Endometrium (tissue), 2 donors: ENCODE measurements at regions not wholly inside any gene's neighbourhood (a gene's known extent, or its start where the extent isn't known, plus 50 kb on each side); places are given as distances from the start of the nearest gene placed in this dataset.

Experiments used
- FAIRE-seq: peaks from 2 replicates; lab custom pipeline; 2012; peaks lifted over from hg19 to GRCh38; lab: Jason Lieb, UNC
- donor health status: control.
- donor health status: control.

DNA sequence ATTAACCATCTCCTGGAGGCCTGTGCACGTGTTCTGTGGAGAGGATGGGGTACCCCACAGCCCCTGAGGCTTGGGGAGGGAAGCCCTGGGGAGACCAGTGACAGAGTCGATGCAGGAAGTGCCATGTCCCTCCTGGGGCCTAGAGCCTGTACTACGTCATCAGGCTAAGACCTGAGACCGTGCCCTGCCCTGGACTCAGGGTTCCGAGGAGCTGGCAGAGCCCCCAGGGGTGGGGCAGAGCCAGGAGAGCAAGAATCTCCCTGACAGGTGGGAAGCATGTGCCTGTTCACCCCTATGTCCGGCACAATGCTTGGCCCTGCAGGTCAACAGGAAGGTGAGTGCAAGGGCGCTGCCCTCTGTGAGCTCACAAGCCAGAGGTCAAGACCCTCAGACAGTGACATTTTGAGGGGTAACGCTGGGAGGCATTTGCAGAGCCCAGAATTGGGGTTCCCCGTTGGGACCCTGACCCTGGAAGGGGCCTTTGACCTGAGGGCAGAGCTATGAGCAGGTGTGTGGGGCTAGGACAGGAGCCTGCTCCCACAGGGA is 781.6 kb downstream of the BRD1 start:
- FAIRE-seq, result no peak

DNA sequence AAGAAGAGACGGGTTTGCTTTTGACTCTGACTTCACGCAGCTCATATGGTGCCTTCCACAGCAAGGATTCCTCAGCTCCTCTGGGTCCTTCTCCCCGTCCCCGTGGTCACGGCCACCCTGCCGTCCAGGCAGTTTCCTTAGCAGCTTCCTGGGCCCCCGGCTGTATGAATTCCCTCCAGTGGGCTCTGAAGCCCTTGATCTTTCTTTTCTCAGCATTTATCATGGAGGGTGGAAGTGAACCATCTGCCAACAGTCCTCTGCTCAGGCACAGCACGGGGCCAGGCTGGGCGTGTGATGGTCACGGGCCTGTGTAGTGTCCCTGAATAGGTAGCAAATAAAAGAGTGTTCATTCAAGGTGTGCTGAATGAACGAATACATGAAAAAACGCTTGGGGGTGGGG is 782.4 kb downstream of the BRD1 start:
- no peak for FAIRE-seq

DNA sequence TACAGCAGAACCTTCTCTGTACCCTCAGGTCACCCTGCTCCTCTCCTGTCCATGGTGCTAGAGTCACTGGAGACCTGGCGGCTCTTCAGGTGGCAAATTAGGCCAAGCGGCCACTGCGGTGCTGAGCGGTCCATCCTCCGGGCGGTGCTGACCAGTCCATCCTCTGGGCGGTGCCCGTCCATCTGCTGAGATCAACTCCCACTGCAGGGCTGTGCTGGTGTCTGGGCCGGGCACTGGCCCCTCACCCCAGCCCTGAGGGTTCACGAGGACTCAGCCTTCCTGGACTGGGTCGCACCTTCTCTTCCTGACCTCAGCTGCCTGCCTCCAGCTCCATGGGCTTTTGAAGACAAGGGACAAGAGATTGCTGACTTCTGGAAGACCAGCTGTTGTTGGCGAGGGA is 782.9 kb downstream of the BRD1 start:
- no peak for FAIRE-seq

DNA sequence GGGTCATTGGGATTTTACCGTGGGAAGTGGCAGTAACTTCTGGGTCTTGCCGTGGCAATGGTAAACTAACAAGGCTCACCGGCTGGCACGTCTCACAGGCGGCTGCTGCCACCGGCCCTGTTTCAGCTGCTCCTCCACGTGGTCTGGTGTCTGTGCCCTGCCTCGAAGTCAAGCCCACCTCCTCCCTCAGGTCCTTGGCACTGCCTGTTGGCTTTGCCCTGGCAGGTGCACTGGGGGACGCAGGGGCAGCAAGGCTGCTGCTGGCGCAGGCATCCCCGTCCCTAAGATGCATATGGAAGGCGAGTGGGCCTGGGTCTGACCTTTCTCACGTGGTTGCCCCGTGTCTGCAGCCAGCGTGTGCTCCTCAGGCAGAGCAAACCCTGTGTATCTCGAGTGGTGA is 783.6 kb downstream of the BRD1 start:
- FAIRE-seq, result no peak

DNA sequence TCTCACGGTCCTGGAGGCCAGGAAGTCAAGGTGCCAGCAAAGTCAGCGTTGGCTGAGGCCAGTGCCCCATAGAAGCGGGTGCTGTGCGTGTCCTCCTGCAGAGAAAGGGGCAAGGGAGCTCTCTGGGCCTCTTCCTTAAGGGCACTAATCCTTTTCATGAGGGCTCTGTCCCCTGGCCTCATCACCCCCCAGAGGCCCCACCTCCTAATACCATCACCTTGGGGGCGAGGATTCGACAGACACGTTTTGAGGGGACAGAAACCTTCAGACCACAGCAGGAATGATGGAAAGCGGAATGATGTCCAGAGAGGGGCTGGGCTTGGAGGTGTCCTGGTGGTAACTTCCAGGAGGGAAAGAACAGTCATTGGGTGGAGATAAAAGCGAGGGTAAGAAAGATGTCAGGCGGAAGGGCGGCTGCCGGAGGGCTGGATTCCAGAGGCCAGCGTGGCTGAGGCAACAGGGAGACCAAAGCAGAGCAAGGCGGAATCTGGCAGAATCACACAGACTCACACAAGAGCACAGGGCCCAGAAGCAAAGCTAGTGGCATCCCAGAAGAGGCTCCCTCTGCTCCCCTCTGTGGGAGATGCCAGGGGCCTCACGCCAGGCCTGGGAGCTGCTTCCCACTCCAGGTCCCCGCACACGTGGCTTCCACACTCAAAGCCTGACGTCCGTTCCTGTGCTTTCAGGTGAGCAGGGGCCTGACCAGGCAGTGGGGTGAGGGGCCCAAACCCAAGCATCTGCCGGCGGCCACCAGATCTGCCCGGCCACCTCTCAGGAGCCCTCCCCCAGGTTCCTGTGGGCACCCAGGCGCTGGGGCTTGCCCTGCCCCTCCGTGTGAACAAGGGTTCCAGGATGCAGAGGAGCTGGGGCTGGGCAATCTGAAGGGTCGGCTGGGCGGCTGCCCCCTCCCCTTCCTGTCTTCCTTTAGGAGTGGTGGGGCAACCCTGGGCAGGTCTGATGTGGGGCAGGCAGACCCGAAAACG is 784.5 kb downstream of the BRD1 start:
- no peak for FAIRE-seq

DNA sequence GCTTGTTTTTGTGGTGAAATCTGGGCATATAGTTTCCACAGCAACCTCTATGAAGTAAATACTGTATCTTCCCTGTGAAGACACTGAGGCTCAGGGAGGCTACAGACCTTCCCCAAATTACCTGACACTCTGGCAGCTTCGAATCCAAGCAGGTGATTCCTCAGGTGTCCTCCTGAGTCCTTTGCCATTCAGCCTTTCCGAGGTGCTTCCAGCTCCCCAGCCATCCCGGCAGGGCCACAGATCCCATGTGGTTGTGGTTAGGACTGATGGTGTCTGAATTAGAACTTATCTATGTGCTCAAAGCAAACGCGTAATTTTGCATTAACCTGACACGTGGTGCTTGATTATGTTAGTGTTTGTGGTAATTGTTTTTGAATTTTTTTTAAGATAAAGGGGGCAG is 785.6 kb downstream of the BRD1 start:
- no peak for FAIRE-seq

DNA sequence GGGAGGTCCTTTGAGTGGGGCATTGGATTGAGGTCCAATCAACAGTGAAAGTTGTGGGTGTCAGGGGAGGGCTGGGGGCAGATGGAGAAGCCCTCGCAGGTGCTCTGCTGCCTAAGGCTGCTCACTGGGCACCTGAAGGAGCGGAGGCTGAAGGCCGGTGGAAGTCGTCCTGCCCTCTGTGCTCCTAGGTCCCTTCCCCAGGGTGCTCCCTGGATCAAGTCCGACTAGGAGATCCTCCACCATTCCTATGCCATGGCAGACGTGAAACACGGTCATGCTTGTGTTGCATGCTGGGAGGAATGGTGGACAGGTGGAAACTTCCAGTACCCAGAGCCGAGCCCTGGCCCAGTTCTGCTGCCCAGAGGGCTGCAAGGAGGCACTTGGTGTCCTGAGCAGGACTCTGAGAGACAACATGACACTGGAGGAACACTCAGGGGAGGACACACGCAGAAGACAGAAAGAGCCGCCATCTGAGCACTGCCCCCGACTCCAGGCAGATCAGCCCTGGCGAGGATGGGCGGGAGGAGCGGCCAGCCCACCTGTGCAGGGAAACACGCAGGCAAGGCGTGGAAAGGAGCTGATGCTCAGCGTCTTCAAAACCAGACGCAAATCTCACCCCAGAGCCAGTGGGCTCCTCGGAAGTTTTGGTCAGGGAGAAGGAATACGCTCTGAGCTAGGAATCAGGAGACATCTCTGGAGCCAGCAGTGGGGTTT is 786.8 kb downstream of the BRD1 start:
- no peak for FAIRE-seq

DNA sequence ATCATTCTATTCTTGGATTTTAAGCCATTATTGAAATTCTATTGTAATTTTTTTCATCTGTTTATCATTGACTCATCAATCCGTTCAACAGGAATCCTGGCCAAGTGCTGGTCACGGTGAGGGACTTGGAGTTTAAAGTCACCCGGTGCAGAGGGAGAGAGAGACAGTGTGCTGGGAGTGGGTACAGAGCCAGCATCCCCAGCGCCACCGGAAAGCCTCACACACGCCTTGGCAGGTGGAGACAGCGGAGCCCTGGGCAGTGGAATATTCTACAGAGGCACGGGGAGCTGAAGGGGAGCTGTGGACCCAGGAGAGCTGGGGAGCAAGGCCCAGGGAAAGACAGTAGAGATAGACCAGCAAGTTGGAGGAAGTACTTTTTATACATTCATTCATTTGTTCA is 787.6 kb downstream of the BRD1 start:
- FAIRE-seq, result no peak

DNA sequence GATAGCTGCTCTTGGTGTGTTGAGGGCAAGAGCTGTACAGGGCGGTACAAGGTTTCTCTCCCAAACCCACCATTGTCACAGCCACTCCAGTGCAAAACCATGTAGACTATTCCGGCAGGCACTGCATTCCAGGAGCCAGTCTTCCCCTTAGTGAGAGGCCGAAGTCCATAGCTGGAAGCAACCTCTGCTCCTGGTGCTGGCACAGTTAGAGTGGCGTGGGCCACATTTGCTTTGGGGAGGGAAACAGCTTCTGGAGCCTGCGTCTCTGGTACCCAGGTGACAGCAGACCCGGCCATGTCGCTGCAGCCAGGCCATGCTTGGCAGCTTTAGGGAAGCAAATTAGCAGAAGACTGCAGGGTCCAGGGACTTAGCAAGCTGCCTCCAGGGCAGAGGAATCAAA is 788.0 kb downstream of the BRD1 start:
- no peak for FAIRE-seq

DNA sequence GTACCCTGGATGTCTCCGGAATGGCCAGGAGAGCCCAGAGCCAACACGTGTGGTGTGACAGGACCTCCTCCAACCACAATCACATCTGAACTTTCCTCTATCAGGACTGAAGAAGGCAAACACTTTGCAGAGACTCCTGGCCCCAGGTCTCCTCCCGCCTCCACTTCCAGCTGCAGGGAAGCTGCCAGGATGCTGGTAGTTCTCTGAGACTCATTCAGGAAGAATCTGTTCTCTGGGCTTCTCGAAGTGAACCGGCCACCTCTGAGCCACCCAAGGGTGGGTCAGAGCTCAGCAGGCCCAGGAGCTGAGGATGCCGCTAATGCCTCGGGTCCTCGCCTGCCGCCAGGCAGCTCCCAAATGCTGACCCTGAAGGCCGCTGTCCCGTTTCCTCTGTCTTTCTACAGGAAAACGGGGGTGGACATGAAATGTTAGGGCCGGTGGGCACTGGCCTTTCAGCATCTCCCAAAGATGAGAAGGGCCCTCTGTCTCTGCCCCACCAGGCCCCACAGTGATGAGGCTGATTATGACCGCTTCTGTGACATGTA is 789.9 kb downstream of the BRD1 start:
- no peak for FAIRE-seq

DNA sequence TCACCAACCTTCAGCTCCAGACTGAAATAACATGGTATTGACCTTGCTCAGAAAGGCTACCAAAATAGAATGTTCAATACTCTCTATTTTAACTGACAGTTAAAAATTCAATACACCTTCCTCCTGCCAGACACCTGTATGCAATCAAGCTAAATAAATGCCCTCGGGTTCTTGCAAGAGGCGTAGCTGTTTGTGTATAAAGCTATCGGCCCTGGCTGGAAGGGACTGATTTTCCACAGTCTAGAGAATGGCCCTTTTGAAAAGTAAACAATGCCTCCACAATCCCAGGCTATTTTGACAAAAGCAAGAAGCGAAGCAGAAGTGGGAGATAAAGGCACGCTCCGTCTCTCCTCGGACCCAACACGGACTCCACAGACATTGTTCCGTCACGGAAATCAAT is 791.2 kb downstream of the BRD1 start:
- no peak for FAIRE-seq

DNA sequence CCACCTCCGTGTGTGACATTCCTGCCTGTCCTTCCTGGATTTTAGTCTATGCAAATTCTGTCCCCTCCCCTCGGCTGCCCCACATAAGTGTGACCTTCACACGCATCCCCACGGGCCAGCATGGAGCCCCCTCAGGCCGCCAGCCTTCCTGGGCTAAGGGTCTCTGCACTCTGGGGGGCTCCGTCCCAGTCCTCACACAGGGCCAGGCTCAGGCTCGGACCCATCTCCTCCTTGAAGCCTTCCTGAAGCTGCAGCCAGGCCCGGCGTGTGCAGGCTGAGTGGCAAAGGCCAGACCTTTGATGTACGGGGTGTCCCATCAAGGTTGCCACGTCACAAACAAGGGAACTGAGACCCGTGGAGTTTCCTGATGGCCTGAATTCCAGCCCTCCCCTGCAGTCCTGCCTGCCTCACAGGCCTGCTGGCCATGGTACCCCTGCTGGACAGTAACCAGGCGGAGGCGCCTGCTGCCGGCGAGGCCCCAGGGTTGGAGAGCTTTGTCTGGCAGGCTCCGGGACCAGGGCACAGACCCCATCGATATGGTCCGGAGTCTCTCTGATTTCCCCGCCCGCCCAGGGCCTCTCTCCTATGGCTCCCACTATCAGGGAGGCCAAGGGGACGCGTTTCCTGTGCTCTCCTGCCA is 791.7 kb downstream of the BRD1 start:
- no peak for FAIRE-seq

DNA sequence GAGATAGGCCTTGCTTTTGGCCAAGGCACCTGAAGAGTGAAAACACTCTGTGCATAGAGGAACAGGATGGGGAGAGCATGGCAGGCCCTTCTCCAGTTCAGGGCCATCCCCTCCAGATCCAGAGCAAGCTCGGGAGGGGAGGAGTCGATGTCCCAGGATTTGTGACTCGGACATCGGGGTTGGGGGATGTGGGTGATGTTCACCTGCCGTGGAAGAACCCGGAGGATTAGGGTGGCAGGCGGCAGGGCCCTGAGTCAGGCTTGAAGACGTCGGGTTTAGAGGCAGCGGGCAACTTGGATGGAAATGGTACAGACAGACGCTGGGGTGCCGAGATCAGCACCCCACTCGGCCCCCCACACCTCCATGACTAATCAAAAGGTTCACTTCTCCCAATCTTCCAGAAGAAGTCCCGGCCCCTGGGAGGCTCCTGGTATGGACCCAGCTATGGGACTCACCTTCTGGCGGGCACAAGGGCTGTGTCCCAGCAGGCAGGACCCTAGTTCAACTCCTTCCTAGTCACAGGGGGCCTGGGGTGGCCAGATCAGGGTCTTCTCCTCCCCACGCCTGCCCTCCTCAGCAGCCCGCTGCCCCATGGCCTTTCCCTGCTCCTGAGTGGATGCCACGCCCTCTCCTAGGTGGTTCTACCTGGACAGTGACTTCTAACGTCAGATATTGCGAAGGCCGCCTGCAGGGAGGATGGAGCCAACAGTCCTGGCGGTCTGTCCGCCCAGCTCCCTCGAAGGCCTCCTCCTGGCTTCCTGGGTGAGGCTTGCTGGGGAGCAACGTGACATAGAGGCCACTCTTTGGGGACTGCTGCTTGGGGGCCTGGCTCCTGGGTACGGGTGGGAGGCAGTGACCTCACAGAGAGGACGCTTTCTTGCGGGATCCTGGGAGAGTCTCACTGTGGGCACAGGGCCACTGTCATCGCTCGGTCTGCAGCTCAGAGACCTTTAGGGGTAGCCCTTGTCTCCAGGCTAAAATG is 792.5 kb downstream of the BRD1 start:
- FAIRE-seq, result no peak

DNA sequence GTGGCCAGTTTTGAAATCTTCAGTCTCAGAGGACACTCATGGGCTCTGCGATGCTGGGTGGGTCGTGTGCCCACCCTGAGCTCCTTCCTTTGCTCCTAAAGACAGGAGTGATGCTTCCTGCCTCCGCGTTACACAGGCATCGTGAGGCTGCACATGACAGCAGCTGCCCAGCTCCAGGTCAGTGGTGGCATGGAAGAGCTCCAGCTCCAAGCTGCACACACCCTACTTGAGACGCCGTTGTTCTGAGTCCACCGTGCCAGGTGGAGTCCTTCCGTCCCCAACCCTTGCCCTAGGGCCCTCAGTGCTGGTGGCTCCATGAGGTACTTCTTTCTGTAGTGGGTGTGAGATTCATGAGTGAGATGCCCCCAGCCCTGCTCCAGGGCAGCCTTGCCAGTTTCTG is 794.1 kb downstream of the BRD1 start:
- FAIRE-seq, result no peak

DNA sequence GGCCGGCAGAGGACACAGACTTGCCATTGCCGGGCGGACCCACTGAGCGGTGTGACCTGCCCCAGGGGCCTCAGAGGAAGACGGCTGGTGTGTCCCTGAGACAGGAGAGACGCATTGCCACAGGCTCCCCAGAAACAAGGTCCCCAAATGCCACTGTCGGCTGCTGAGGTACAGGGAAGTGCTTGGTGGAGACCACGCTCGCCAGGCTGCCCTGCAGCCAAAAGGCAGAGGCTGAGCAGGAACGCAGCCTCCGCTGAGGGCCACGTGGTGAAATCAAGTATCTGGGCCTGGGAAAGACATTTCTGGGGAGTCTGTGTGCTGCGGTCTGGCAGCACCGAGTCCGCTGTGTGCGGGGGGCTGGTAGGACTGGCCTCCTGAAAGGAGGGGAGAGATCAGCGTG is 794.9 kb downstream of the BRD1 start:
- FAIRE-seq, result no peak

DNA sequence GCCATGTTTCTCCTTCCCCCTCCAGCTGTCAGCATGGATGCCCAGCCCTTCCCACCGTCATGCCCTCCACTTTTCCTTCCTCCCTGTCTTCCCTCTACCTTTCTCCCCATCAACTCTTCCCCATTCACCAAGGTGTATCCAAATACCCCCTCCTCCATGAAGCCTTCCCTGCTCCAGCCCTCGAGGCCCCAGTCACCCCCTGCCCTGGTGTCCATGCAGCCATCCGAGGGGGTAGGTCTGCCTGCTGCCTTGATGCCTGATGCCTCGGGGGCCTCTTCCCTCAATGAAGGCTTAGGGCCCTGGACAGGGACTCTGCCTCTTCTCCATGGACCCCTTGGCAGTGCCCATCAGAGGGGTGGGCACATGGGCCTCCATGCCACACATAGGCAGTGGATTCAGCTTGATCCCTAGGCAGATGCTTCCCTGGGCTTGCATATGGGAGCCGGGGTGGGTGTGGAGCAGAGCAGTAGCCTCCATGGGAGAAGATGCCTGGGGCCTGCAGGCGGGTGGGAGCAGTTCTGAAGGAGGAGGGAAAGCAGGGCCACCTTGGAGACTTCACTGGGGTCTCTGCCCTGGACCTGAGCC is 795.8 kb downstream of the BRD1 start:
- FAIRE-seq, result no peak

DNA sequence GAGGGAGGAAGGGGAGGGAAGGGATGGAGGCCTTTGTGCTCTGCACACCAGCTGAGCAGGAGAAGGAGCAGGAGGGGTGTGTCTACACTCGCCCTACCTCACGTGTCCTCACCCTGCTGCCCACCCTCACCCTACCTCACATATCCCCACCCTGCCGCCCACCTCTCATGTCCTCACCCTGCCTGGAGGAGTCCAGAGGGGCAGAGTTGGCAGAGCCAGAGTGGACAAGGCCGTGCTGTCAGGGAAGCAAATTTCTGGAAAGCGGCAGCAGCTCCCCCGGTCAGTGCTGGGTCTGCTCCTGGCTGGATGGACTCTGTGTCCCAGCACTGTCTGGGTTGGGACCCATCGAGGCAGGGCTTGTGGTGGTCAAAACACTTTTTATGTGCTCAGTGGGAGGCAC is 799.6 kb downstream of the BRD1 start:
- FAIRE-seq, result no peak

DNA sequence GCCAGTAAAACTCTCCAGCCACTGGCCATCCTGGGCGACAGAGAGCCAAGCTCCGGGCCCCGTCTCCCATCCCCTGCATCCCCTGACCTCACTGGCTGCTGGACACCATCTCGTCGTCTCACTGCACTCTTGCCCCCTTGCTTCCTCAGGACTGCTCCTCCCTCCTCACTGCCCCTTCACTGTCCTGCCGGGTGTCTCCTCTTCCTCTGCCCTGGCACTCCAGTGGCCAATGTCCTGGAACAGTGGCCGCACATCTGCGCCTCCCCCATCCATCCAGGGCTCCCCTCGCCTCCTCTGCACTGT is 800.4 kb downstream of the BRD1 start:
- no peak for FAIRE-seq

DNA sequence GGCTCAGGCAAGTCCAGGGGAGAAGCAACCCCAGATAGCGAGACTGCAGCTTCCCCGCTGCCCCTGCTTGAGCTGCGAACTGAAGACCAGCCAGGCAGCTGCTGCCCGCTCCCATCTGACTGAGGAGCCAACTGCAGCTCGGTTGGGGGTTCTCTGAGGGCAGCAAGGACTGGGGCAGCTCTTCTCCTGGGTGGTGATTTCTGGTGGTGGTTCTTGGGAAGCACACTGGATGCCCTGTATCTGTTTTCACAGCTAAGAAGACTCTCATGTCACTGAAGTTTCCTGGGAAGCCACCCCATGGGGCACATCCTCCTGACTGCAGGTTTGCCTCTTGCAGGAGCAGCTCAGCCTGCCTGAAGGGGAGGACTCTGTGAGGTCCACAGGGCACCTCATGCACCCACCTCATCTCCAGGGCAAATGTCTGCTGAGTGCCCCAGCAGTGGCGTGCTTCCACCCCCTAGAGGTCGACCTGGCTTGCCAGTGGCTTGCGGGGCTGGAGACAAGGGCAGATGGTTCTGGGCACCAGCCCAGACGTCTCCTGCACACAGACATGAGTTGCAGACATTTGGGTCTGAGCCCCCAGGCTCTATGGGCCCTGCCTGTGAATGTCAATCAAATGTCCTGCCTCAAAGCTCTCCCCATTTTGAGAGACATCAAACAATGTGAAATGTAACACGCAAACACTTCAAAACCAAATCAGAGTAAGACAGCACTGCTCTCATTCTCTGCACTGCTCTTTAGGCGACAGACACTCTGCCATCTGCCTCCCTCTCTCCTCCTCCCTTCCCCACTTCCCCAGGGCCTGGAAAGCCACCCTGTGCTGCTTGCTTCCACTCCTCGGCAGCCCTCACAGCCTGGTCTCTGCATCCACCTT is 800.9 kb downstream of the BRD1 start:
- FAIRE-seq, result no peak
